HepG2 (cell line): ENCODE measurements at regions not wholly inside any gene's neighbourhood (a gene's known extent, or its start where the extent isn't known, plus 50 kb on each side); places are given as distances from the start of the nearest gene placed in this dataset.

Experiments
- ATAC-seq: fragments of 200-7000 bp; cut with Tn5 transposase; 3 replicates; pipeline ENCODE4 v1.9.1; 2020; ENCODE audit warnings: mild to moderate bottlenecking, moderate library complexity
- BruUV-seq: library from RNA; stranded (reverse); fragments of 400-500 nt; replicated peaks from 2 replicates; lab custom pipeline; 2021; lab: Mats Ljungman, UMichigan
- CTCF ChIA-PET: fragments of 300-600 bp; formaldehyde crosslinking; extraction: SDS; loops from one replicate; lab custom pipeline; 2021; ENCODE audit warnings: low total read pairs, inconsistent platforms, low intra/inter-chr PET ratio; lab: Yijun Ruan, JAX
- POLR2A ChIA-PET: fragments of 350-600 bp; sonication (Branson Sonifier 250); formaldehyde crosslinking; loops from one replicate; lab custom pipeline; 2020; ENCODE audit warnings: antibody characterized with exemption, inconsistent platforms; lab: Yijun Ruan, JAX
- DNase-seq: peaks from one replicate; pipeline ENCODE4 v3.0.0-alpha.2; 2015; ENCODE audit warnings: low spot score
- FAIRE-seq: peaks from 3 replicates; lab custom pipeline; 2011; peaks lifted over from hg19 to GRCh38; lab: Jason Lieb, UNC
- H2AFZ ChIP-seq: one replicate; pipeline ENCODE4 v1.6.1; 2011; ENCODE audit warnings: low read length, inconsistent platforms
- H3K27ac ChIP-seq: fragments of 300-600 bp; 3 replicates; pipeline ENCODE4 v1.8.0; 2011; ENCODE audit warnings: mixed run types, mild to moderate bottlenecking, mixed read lengths, low read length, inconsistent platforms; ENCODE audit not compliant: insufficient read depth; ENCODE audit errors: extremely low read length
- H3K27me3 ChIP-seq, 2 experiments: fragments of 200-600 bp in 1 of 2; 2 replicates in 1 of 2; 3 replicates in 1 of 2; pipeline versions ENCODE4 v1.6.0 to v1.8.0; 2011; ENCODE audit warnings: low read length in 2 of 2, mild to moderate bottlenecking in 2 of 2, moderate library complexity in 2 of 2, inconsistent platforms in 1 of 2; ENCODE audit not compliant: insufficient read depth in 2 of 2, control insufficient read depth in 1 of 2
- H3K36me3 ChIP-seq, 2 experiments: fragments of 200-600 bp in 1 of 2; replicated peaks in 1 of 2; 2 replicates in 1 of 2; 3 replicates in 1 of 2; pipeline versions ENCODE4 v1.5.1 to v1.8.0; 2011; ENCODE audit warnings: low read length in 2 of 2, inconsistent platforms in 1 of 2; ENCODE audit not compliant: insufficient read depth in 2 of 2, control insufficient read depth in 1 of 2
- H3K4me1 ChIP-seq: 2 replicates; pipeline ENCODE4 v1.5.1; 2012; ENCODE audit warnings: low read length, inconsistent platforms; ENCODE audit not compliant: insufficient read depth
- H3K4me2 ChIP-seq: 2 replicates; pipeline ENCODE4 v1.6.0; 2011; ENCODE audit warnings: low read depth, low read length, inconsistent platforms
- H3K4me3 ChIP-seq, 3 experiments: fragments of 200-600 bp in 1 of 3; sonication (generic), shearing (Covaris generic) in 1 of 3; replicated peaks in 1 of 3; 2 replicates each; pipeline ENCODE4 v1.5.1; 2011 to 2016; ENCODE audit warnings: low read length in 3 of 3, inconsistent platforms in 2 of 3, low read depth in 2 of 3, mild to moderate bottlenecking in 2 of 3, control low read depth in 1 of 3, mixed read lengths in 1 of 3; ENCODE audit not compliant: insufficient read depth in 1 of 3
- H3K79me2 ChIP-seq: one replicate; pipeline ENCODE4 v1.6.1; 2011; ENCODE audit warnings: low read length, inconsistent platforms; ENCODE audit not compliant: insufficient read depth
- H3K9ac ChIP-seq: 2 replicates; pipeline ENCODE4 v1.6.0; 2011; ENCODE audit warnings: mild to moderate bottlenecking, low read depth, low read length, inconsistent platforms; ENCODE audit not compliant: insufficient read depth
- H3K9me3 ChIP-seq: 2 replicates; pipeline ENCODE4 v1.5.1; 2012; ENCODE audit warnings: mild to moderate bottlenecking, low read length
- H4K20me1 ChIP-seq: 2 replicates; pipeline ENCODE4 v1.6.0; 2011; ENCODE audit warnings: inconsistent platforms, mild to moderate bottlenecking, low read length, moderate library complexity; ENCODE audit not compliant: insufficient read depth
- ASH2L ChIP-seq: fragments of 300-600, 200-600 bp; sonication (generic); IDR thresholded peaks from 2 replicates; pipeline ENCODE4 v1.7.0; 2017; ENCODE audit warnings: low read depth, mild to moderate bottlenecking, moderate library complexity, mixed read lengths, low read length; ENCODE audit not compliant: insufficient read length
- DMAP1 ChIP-seq: IDR thresholded peaks from 2 replicates; pipeline ENCODE4 v1.6.1; 2016
- NFIC ChIP-seq: IDR thresholded peaks from 2 replicates; pipeline ENCODE4 v1.6.1; 2012; ENCODE audit warnings: mild to moderate bottlenecking, low read length, inconsistent platforms
- PHB2 ChIP-seq: fragments of 450-650 bp; IDR thresholded peaks from 2 replicates; pipeline ENCODE4 v1.6.1; 2018; ENCODE audit not compliant: partially characterized antibody
- SRSF9 ChIP-seq: fragments of 200-400 bp; formaldehyde crosslinking; IDR thresholded peaks from 2 replicates; pipeline ENCODE4 v1.6.1; 2018; ENCODE audit warnings: borderline replicate concordance, mild to moderate bottlenecking, low read depth, low read length; ENCODE audit not compliant: insufficient read depth, poor library complexity, severe bottlenecking
- ZBTB34 ChIP-seq: sonication (generic); formaldehyde crosslinking; IDR thresholded peaks from 2 replicates; pipeline ENCODE4 v1.8.0; 2022; ENCODE audit warnings: mild to moderate bottlenecking, missing genetic modification reagents
- ZMAT3 ChIP-seq: sonication (generic); formaldehyde crosslinking; conservative IDR thresholded peaks from 2 replicates; pipeline ENCODE4 v1.7.0; 2021; ENCODE audit warnings: missing genetic modification reagents
- ZNF143 ChIP-seq: sonication (generic); formaldehyde crosslinking; IDR thresholded peaks from 2 replicates; pipeline ENCODE4 v1.4.0; 2020; ENCODE audit warnings: missing genetic modification reagents
- ZNF20 ChIP-seq: sonication (generic); formaldehyde crosslinking; IDR thresholded peaks from 2 replicates; pipeline ENCODE4 v1.4.0; 2020; ENCODE audit warnings: mild to moderate bottlenecking, moderate library complexity, missing genetic modification reagents
- ZNF432 ChIP-seq: sonication (generic); formaldehyde crosslinking; IDR thresholded peaks from 2 replicates; pipeline ENCODE4 v1.5.0; 2020; ENCODE audit warnings: missing genetic modification reagents, mild to moderate bottlenecking, borderline replicate concordance
- ZNF44 ChIP-seq: sonication (generic); formaldehyde crosslinking; IDR thresholded peaks from 2 replicates; pipeline ENCODE4 v1.5.1; 2020; ENCODE audit warnings: mild to moderate bottlenecking, missing genetic modification reagents
- ZNF563 ChIP-seq: sonication (generic); formaldehyde crosslinking; IDR thresholded peaks from 2 replicates; pipeline ENCODE4 v1.8.0; 2022; ENCODE audit warnings: mild to moderate bottlenecking, moderate library complexity, missing genetic modification reagents
- ZNF567 ChIP-seq: sonication (generic); formaldehyde crosslinking; IDR thresholded peaks from 2 replicates; pipeline ENCODE4 v1.8.1; 2023; ENCODE audit warnings: mild to moderate bottlenecking, missing genetic modification reagents, borderline replicate concordance
- WGBS: methylation state at CpG from one replicate; pipeline ENCODE4 v1.1.6; 2017; ENCODE audit warnings: low lambda C conversion rate; 5-methylcytosine and 5-hydroxymethylcytosine counted together
- in situ Hi-C: cut with HindIII; loops from 2 replicates; pipeline ENCODE4 v1.10.0; 2017; ENCODE audit warnings: low pct_unique_long_range_greater_than_20kb; ENCODE audit not compliant: extremely low pct_ligation_motif_present
- intact Hi-C: fragments of 100-400 bp; cut with micrococcal nuclease; formaldehyde crosslinking; loops from one replicate; pipeline ENCODE4 v1.10.0; 2022; ENCODE audit not compliant: unreplicated experiment

DNA sequence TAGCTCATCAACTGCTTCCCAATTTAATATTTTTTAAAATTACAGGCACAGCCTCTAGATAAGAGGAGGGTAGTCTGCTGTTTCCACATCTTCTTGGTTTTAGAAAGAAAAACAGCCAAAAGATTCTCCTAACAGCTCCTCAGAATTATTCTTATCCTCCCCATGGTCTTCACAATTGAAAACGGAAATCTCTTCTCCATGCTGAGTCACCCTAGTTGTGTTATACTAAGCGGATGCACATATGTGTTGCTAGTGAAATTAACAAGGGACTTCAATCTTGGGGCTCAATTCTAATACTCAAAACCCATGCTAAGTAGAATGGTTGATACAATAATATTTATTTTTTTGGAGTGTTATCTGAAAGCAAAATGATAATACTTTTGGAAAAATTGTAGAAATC is 71.9 kb upstream of the NPY start:
- intact Hi-C loops = no loop called here
- Histone ChIP-seq H3K4me1 (no peaks in the 10 kb centered on the region), H3K36me3 (no peaks in the 10 kb centered on the region), H4K20me1 (no peaks in the 10 kb centered on the region), H3K79me2 (no peaks in the 10 kb centered on the region), H3K4me3 (no peak overlapping the region), H3K4me2 (no peak overlapping the region), H3K27me3 (peaks cover 0 to 8% of the 10 kb centered on the region in 2 experiments; a peak in 2 of 5 replicates), H2AFZ (no peak overlapping the region)
- BruUV-seq = no TSS peak
- ATAC-seq (no peak), FAIRE-seq (no peak), DNase-seq (no peak)
- POLR2A ChIA-PET = no interaction called here
- 14% methylated on average over 2 of the region's 2 CpGs for WGBS
- in situ Hi-C loops = no loop called here
- CTCF ChIA-PET = no interaction called here
- no peak for TF ChIP-seq NFIC
- TF ChIP-seq, all 625 proteins: peak for 0
- Histone ChIP-seq H3K9ac (no peak overlapping the region), H3K9me3 (no peaks in the 10 kb centered on the region), H3K27ac (no peak overlapping the region)

- Histone ChIP-seq H3K4me2 (no peak overlapping the region), H3K79me2 (no peaks in the 10 kb centered on the region), H3K4me1 (no peaks in the 10 kb centered on the region), H3K27ac (no peak overlapping the region), H3K27me3 (peaks cover 0 to 8% of the 10 kb centered on the region in 2 experiments; a peak in 2 of 5 replicates), H3K9ac (no peak overlapping the region), H3K9me3 (no peaks in the 10 kb centered on the region), H2AFZ (no peak overlapping the region), H4K20me1 (no peaks in the 10 kb centered on the region), H3K36me3 (no peaks in the 10 kb centered on the region), H3K4me3 (no peak overlapping the region)
- in situ Hi-C loops = no loop called here
- no CpG with 5 or more reads among the region's 2 CpGs for WGBS
- FAIRE-seq (no peak), ATAC-seq (no peak), DNase-seq (no peak)
- no TSS peak for BruUV-seq
- ChIA-PET POLR2A (no interaction called here), CTCF (no interaction called here)
- TF ChIP-seq ASH2L = no peak
- no peak for TF ChIP-seq PHB2
- TF ChIP-seq DMAP1 (CRISPR knock-in tag) = no peak
- TF ChIP-seq ZNF567 = no peak
- no peak for TF ChIP-seq ZNF20 (CRISPR knock-in tag)
- no peak for TF ChIP-seq ZMAT3 (CRISPR knock-in tag)
- TF ChIP-seq ZNF44 (CRISPR knock-in tag) = no peak
- no peak for TF ChIP-seq ZNF432 (CRISPR knock-in tag)
- no peak for TF ChIP-seq ZNF563 (CRISPR knock-in tag)
- no peak for TF ChIP-seq ZNF143 (CRISPR knock-in tag)
- TF ChIP-seq ZBTB34 (CRISPR knock-in tag) = no peak
- TF ChIP-seq SRSF9 = no peak
- intact Hi-C loops = no loop called here
These were observed 70.7 kb upstream of the NPY start for GRCh38 chr7:24213311-24213710.
